ENCODE measurements at regions not wholly inside any gene's neighbourhood (a gene's known extent, or its start where the extent isn't known, plus 50 kb on each side); places are given as distances from the start of the nearest gene placed in this dataset.

DNA sequence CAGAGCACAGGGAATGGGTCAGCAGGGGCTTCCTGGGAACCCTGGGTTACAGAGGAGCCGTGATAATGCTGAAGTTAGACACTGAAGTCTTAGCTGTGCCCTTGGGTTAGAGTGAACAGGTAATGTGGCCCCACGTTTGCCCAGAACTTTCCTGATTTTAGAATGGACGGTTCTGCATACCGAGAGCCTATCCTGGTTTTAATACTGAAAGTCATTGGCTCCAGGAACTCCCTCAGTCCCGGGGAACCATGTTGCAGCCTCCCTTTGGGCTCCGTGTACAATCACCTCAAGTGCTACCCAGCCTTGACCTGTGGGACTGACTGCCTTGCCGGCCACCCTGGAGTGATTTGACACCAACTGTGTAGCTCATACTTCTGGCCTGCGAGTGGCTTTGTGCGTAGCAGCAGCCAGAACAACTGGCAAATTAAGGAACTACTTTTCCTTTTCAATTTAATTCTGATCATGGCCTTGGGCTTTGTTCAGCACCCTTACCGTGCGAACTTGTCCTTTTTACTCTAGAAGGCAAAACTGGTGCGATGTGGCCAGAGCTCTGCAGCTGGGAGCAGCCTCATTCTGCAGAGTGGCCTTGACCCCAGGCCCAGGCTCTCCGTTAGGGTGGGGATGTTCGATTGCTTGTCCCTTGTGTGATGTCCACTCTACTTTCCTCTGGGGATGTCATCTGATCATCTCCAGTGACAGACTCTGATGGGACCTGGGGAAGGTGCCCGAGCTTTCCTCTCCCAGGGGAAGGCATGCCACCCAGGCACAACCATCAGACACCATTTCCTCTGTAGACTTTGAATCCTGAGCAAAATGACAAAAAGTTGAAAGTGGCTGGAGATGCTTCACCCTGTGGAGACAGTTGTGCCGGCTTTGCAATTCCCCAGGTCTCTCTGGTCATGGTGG, 265.9 kb downstream of the GLRX3 start:
- no peak overlapping the region for H3K4me2 ChIP-seq
- no peaks in the 10 kb centered on the region for H3K36me3 ChIP-seq (ENCODE audit: insufficient read depth)
- TF ChIP-seq, protein P1, sequence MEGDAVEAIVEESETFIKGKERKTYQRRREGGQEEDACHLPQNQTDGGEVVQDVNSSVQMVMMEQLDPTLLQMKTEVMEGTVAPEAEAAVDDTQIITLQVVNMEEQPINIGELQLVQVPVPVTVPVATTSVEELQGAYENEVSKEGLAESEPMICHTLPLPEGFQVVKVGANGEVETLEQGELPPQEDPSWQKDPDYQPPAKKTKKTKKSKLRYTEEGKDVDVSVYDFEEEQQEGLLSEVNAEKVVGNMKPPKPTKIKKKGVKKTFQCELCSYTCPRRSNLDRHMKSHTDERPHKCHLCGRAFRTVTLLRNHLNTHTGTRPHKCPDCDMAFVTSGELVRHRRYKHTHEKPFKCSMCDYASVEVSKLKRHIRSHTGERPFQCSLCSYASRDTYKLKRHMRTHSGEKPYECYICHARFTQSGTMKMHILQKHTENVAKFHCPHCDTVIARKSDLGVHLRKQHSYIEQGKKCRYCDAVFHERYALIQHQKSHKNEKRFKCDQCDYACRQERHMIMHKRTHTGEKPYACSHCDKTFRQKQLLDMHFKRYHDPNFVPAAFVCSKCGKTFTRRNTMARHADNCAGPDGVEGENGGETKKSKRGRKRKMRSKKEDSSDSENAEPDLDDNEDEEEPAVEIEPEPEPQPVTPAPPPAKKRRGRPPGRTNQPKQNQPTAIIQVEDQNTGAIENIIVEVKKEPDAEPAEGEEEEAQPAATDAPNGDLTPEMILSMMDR (conservative IDR thresholded peaks at IDR 0.05; ENCODE audit: low read depth, low read length): no peak
- H4K20me1 ChIP-seq (ENCODE audit: insufficient read depth): no peaks in the 10 kb centered on the region
- no peak overlapping the region for H3K27ac ChIP-seq
- H3K9ac ChIP-seq: no peak overlapping the region
- H2AFZ ChIP-seq (ENCODE audit: low read depth): no peak overlapping the region
- H3K4me1 ChIP-seq (ENCODE audit: low read depth, poor library complexity, severe bottlenecking): no peaks in the 10 kb centered on the region
- no peak overlapping the region for H3K4me3 ChIP-seq (IDR thresholded peaks at IDR 0.05; ENCODE audit: insufficient read depth, low read depth, low read length)
- no peaks in the 10 kb centered on the region for H3K79me2 ChIP-seq (ENCODE audit: insufficient read depth, low read depth)
- no peaks in the 10 kb centered on the region for H3K27me3 ChIP-seq (ENCODE audit: insufficient read depth, low read depth)

DNA sequence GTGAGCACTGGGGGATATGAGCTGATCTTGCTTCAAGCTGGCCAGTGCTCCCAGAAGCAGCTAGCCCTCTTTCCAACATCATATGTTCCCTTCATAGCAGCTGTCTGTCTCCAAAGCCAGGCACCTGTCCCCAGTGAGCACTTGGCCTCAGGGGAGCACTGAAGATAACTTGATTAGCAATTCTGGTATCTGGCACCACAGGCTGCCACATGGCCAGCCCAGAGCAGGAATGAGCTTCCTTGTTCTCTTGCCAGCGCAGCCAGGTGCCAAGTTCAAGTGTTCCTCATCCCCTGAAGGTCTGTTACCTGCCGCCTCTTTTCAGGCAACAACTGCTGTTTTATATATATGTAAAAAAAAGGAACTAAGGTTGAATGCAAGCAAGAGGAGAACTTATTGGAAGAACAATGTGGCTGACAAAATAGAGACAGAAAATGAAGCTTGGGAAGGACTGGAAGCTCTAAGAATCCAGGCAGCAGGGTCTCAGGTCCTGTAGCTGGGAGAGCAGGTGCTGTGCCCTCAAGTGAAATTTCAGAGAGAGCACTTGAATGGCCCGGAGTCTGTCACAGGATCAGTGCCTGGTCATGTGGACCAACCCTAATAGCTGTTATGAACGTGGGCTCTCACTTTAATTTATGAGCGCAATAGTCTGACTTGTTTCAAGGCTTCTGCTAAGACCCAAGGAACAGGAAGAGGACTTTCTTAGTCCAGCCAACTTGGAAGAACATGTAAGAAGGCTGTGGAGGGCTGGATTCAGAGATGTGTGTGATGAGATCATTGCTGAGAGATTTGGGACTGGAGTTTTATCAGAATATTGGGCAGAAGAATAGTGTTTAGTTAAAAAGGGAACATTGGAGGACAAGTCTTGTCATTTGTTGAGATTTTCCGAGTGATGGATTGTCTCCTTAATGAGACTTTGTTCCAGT, 267.2 kb downstream of the GLRX3 start:
- no peak overlapping the region for H3K4me3 ChIP-seq (IDR thresholded peaks at IDR 0.05; ENCODE audit: insufficient read depth, low read depth, low read length)
- TF ChIP-seq, protein P1 (conservative IDR thresholded peaks at IDR 0.05; ENCODE audit: low read depth, low read length): no peak
- no peak overlapping the region for H3K27ac ChIP-seq
- no peaks in the 10 kb centered on the region for H3K79me2 ChIP-seq (ENCODE audit: insufficient read depth, low read depth)
- no peaks in the 10 kb centered on the region for H3K27me3 ChIP-seq (ENCODE audit: insufficient read depth, low read depth)
- no peaks in the 10 kb centered on the region for H4K20me1 ChIP-seq (ENCODE audit: insufficient read depth)
- H3K4me1 ChIP-seq (ENCODE audit: low read depth, poor library complexity, severe bottlenecking): no peaks in the 10 kb centered on the region
- no peaks in the 10 kb centered on the region for H3K36me3 ChIP-seq (ENCODE audit: insufficient read depth)
- no peak overlapping the region for H3K9ac ChIP-seq
- H3K4me2 ChIP-seq: no peak overlapping the region
- H2AFZ ChIP-seq (ENCODE audit: low read depth): no peak overlapping the region

GRCh38 chr10:130404476-130405055, 268.4 kb downstream of the GLRX3 start:
- H3K27ac ChIP-seq: no peak overlapping the region
- H3K4me1 ChIP-seq (ENCODE audit: low read depth, poor library complexity, severe bottlenecking): no peaks in the 10 kb centered on the region
- H3K36me3 ChIP-seq (ENCODE audit: insufficient read depth): no peaks in the 10 kb centered on the region
- H3K4me3 ChIP-seq (IDR thresholded peaks at IDR 0.05; ENCODE audit: insufficient read depth, low read depth, low read length): no peak overlapping the region
- H2AFZ ChIP-seq (ENCODE audit: low read depth): no peak overlapping the region
- no peak overlapping the region for H3K4me2 ChIP-seq
- no peaks in the 10 kb centered on the region for H4K20me1 ChIP-seq (ENCODE audit: insufficient read depth)
- no peaks in the 10 kb centered on the region for H3K79me2 ChIP-seq (ENCODE audit: insufficient read depth, low read depth)
- TF ChIP-seq, protein P1 (conservative IDR thresholded peaks at IDR 0.05; ENCODE audit: low read depth, low read length): no peak
- no peak overlapping the region for H3K9ac ChIP-seq
- no peaks in the 10 kb centered on the region for H3K27me3 ChIP-seq (ENCODE audit: insufficient read depth, low read depth)

DNA sequence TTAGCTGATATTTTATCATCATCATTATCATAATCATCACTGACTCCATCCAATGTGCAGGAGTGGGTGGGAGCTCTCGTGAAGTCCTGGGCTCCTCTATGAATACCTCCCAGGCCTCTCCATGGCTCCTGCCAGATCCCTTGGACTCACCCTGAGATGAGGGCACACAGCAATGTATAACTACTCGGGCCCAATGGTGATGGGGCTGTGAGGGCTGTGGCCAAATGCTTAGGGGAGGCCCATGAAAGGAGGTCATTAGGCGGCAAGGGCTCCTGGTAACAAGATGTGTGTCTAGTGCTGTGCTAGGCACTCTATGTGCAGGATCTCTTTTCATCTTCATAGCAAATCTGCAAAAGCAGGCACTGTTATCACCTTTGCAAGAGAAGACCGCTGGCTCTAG, 270.9 kb downstream of the GLRX3 start:
- Histone ChIP-seq H3K4me2 (no peak overlapping the region), H3K36me3 (ENCODE audit: insufficient read depth) (no peaks in the 10 kb centered on the region), H3K4me3 (IDR thresholded peaks at IDR 0.05; ENCODE audit: insufficient read depth, low read depth, low read length) (no peak overlapping the region), H2AFZ (ENCODE audit: low read depth) (no peak overlapping the region), H4K20me1 (ENCODE audit: insufficient read depth) (no peaks in the 10 kb centered on the region), H3K4me1 (ENCODE audit: low read depth, poor library complexity, severe bottlenecking) (no peaks in the 10 kb centered on the region), H3K27me3 (ENCODE audit: insufficient read depth, low read depth) (no peaks in the 10 kb centered on the region), H3K27ac (no peak overlapping the region), H3K79me2 (ENCODE audit: insufficient read depth, low read depth) (no peaks in the 10 kb centered on the region), H3K9ac (no peak overlapping the region)
- TF ChIP-seq, protein P1 (conservative IDR thresholded peaks at IDR 0.05; ENCODE audit: low read depth, low read length): no peak

Data from KMS-11 (cell line).